ENCODE measurements at regions not wholly inside any gene's neighbourhood (a gene's known extent, or its start where the extent isn't known, plus 50 kb on each side); places are given as distances from the start of the nearest gene placed in this dataset.

DNA sequence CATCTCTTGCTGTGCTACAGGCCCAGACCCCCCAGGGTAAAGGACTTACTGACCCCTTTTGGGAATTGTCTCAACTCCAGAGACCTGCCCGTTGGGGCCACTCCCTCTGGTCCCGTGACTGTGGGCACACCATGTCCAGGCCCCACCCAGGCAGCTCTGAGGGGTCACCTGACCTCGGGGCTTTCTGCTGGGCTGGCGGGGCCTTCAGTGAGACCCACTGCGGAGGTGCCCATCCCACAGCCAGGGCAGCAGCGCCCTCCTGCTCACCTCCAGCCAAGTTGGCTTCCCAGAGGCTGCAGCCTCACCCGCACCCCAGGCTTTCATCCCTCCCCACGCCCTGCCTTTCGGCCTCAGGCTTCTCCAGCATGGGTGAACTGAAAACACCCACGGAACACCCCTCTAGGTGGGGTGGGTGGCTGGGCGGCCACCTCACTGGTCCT is 147.2 kb downstream of the DNAJB6 start:
- no peak for TF ChIP-seq CTCF (tag by site-specific recombination; IDR thresholded peaks at IDR 0.05)
- TF ChIP-seq PRDM10 (tag by site-specific recombination; IDR thresholded peaks at IDR 0.05): no peak
- no peak for TF ChIP-seq GLI2 (tag by site-specific recombination; IDR thresholded peaks at IDR 0.05; ENCODE audit: borderline replicate concordance, low read depth)
- TF ChIP-seq, protein P1, sequence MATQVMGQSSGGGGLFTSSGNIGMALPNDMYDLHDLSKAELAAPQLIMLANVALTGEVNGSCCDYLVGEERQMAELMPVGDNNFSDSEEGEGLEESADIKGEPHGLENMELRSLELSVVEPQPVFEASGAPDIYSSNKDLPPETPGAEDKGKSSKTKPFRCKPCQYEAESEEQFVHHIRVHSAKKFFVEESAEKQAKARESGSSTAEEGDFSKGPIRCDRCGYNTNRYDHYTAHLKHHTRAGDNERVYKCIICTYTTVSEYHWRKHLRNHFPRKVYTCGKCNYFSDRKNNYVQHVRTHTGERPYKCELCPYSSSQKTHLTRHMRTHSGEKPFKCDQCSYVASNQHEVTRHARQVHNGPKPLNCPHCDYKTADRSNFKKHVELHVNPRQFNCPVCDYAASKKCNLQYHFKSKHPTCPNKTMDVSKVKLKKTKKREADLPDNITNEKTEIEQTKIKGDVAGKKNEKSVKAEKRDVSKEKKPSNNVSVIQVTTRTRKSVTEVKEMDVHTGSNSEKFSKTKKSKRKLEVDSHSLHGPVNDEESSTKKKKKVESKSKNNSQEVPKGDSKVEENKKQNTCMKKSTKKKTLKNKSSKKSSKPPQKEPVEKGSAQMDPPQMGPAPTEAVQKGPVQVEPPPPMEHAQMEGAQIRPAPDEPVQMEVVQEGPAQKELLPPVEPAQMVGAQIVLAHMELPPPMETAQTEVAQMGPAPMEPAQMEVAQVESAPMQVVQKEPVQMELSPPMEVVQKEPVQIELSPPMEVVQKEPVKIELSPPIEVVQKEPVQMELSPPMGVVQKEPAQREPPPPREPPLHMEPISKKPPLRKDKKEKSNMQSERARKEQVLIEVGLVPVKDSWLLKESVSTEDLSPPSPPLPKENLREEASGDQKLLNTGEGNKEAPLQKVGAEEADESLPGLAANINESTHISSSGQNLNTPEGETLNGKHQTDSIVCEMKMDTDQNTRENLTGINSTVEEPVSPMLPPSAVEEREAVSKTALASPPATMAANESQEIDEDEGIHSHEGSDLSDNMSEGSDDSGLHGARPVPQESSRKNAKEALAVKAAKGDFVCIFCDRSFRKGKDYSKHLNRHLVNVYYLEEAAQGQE (tag by site-specific recombination; IDR thresholded peaks at IDR 0.05): no peak
- no peak for TF ChIP-seq ZNF776 (tag by site-specific recombination; IDR thresholded peaks at IDR 0.05; ENCODE audit: borderline replicate concordance)
- TF ChIP-seq ZNF549 (tag by site-specific recombination; IDR thresholded peaks at IDR 0.05): no peak
- no peak for TF ChIP-seq ZBTB8A (tag by site-specific recombination; IDR thresholded peaks at IDR 0.05)
- no peak for TF ChIP-seq HOXC10 (CRISPR knock-in tag; IDR thresholded peaks at IDR 0.05)
- TF ChIP-seq KLF9 (tag by site-specific recombination; IDR thresholded peaks at IDR 0.05; ENCODE audit: low read depth): no peak
- TF ChIP-seq, protein P2, sequence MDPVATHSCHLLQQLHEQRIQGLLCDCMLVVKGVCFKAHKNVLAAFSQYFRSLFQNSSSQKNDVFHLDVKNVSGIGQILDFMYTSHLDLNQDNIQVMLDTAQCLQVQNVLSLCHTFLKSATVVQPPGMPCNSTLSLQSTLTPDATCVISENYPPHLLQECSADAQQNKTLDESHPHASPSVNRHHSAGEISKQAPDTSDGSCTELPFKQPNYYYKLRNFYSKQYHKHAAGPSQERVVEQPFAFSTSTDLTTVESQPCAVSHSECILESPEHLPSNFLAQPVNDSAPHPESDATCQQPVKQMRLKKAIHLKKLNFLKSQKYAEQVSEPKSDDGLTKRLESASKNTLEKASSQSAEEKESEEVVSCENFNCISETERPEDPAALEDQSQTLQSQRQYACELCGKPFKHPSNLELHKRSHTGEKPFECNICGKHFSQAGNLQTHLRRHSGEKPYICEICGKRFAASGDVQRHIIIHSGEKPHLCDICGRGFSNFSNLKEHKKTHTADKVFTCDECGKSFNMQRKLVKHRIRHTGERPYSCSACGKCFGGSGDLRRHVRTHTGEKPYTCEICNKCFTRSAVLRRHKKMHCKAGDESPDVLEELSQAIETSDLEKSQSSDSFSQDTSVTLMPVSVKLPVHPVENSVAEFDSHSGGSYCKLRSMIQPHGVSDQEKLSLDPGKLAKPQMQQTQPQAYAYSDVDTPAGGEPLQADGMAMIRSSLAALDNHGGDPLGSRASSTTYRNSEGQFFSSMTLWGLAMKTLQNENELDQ (tag by site-specific recombination; IDR thresholded peaks at IDR 0.05; ENCODE audit: low read depth): no peak
- no peak for TF ChIP-seq ZNF23 (tag by site-specific recombination; IDR thresholded peaks at IDR 0.05; ENCODE audit: borderline replicate concordance)

Measured in HEK293 (cell line).